CD8-positive, alpha-beta memory T cell (primary cell): ENCODE measurements at regions not wholly inside any gene's neighbourhood (a gene's known extent, or its start where the extent isn't known, plus 50 kb on each side); places are given as distances from the start of the nearest gene placed in this dataset.
"Not testable (repeated sequence)": the region's sequence is repeated elsewhere in the genome, so short reads cannot be mapped to it uniquely, and the experiment has no call there.

Experiments used
- CTCF ChIA-PET: fragments of 350-600 bp; sonication (Branson Sonifier 250); formaldehyde crosslinking; loops from one replicate; lab custom pipeline; 2021; ENCODE audit warnings: antibody characterized with exemption; lab: Charles Lee
- POLR2A ChIA-PET: fragments of 350-600 bp; sonication (Branson Sonifier 250); formaldehyde crosslinking; loops from one replicate; lab custom pipeline; 2021; ENCODE audit warnings: antibody characterized with exemption; lab: Charles Lee
- DNase-seq, 5 donors: peaks; one replicate each; pipeline versions ENCODE4 v3.0.0 to v3.0.0-alpha.2; 2020 to 2022; ENCODE audit warnings: mixed read lengths in 1 of 5
- H3K27ac ChIP-seq: one replicate; pipeline ENCODE4 v1.7.0; 2013; ENCODE audit warnings: low read depth, mild to moderate bottlenecking, low read length, moderate library complexity
- H3K27me3 ChIP-seq: 2 replicates; pipeline ENCODE4 v1.7.0; 2013; ENCODE audit warnings: low read length, mild to moderate bottlenecking; ENCODE audit not compliant: insufficient read depth, poor library complexity, severe bottlenecking
- H3K36me3 ChIP-seq: 2 replicates; pipeline ENCODE4 v1.7.0; 2013; ENCODE audit warnings: mild to moderate bottlenecking, low read length, moderate library complexity; ENCODE audit not compliant: insufficient read depth
- H3K4me1 ChIP-seq: 2 replicates; pipeline ENCODE4 v1.7.0; 2013; ENCODE audit warnings: mild to moderate bottlenecking, low read length, moderate library complexity; ENCODE audit not compliant: insufficient read depth
- H3K4me3 ChIP-seq: 2 replicates; pipeline ENCODE4 v1.7.0; 2013; ENCODE audit warnings: mild to moderate bottlenecking, low read length
- H3K9me3 ChIP-seq: 2 replicates; pipeline ENCODE4 v1.7.0; 2013; ENCODE audit warnings: mild to moderate bottlenecking, low read length
- H3K27ac Mint-ChIP-seq, 8 donors: one replicate each; pipeline ENCODE4 v1.8.0; 2020 to 2021; ENCODE audit warnings: mixed read lengths in 8 of 8, mild to moderate bottlenecking in 6 of 8, inconsistent platforms in 3 of 8, moderate library complexity in 3 of 8
- H3K27me3 Mint-ChIP-seq, 2 donors: one replicate each; pipeline ENCODE4 v1.8.0; 2020 to 2021; ENCODE audit warnings: mixed read lengths in 2 of 2, mild to moderate bottlenecking in 1 of 2, moderate library complexity in 1 of 2
- H3K36me3 Mint-ChIP-seq, 3 donors: one replicate each; pipeline ENCODE4 v1.8.0; 2020 to 2021; ENCODE audit warnings: mixed read lengths in 3 of 3, inconsistent platforms in 1 of 3, mild to moderate bottlenecking in 1 of 3
- H3K4me1 Mint-ChIP-seq, 3 donors: one replicate each; pipeline ENCODE4 v1.8.0; 2020 to 2021; ENCODE audit warnings: mixed read lengths in 3 of 3, inconsistent platforms in 1 of 3, mild to moderate bottlenecking in 1 of 3
- H3K4me3 Mint-ChIP-seq, 7 donors: one replicate each; pipeline ENCODE4 v1.8.0; 2020 to 2021; ENCODE audit warnings: mixed read lengths in 7 of 7, mild to moderate bottlenecking in 6 of 7, moderate library complexity in 4 of 7, inconsistent platforms in 2 of 7
- H3K9me3 Mint-ChIP-seq, 5 donors: one replicate each; pipeline ENCODE4 v1.8.0; 2020 to 2022; ENCODE audit warnings: mixed read lengths in 5 of 5, mild to moderate bottlenecking in 3 of 5, moderate library complexity in 2 of 5, inconsistent platforms in 1 of 5

DNA sequence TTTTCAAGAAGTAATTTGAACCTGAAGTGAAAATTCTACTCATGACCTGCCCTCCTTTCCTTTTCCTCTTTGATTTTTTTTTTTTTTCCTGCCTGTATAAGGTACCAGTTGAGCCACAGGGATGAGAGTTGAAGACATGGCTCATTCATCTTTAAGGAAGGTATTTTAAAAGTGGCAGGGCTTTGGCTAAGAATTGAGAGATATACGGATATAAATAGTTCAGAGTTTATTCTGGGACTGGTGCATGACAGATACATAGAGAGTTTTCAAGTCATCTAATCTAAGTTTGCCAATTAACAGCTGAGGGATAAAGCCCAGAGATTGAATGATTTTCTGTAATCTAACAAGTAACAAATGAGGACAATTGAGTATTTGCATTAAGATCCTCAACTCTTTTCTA is 69.8 kb downstream of the BTBD3 start:
- no peaks in the 10 kb centered on the region for H3K27me3 ChIP-seq
- no peak overlapping the region for H3K4me3 ChIP-seq
- ChIA-PET CTCF (no interaction called here), POLR2A (no interaction called here)
- Mint-ChIP-seq H3K9me3 (peaks cover 6 to 21% (median 10%) of the 10 kb centered on the region in 5 donors), H3K27ac (no peak overlapping the region), H3K27me3 (no peaks in the 10 kb centered on the region), H3K4me1 (no peaks in the 10 kb centered on the region), H3K36me3 (no peaks in the 10 kb centered on the region), H3K4me3 (no peak overlapping the region)
- no peaks in the 10 kb centered on the region for H3K36me3 ChIP-seq
- no peaks in the 10 kb centered on the region for H3K4me1 ChIP-seq
- no peak for DNase-seq
- no peak overlapping the region for H3K27ac ChIP-seq
- H3K9me3 ChIP-seq: no peaks in the 10 kb centered on the region

DNA sequence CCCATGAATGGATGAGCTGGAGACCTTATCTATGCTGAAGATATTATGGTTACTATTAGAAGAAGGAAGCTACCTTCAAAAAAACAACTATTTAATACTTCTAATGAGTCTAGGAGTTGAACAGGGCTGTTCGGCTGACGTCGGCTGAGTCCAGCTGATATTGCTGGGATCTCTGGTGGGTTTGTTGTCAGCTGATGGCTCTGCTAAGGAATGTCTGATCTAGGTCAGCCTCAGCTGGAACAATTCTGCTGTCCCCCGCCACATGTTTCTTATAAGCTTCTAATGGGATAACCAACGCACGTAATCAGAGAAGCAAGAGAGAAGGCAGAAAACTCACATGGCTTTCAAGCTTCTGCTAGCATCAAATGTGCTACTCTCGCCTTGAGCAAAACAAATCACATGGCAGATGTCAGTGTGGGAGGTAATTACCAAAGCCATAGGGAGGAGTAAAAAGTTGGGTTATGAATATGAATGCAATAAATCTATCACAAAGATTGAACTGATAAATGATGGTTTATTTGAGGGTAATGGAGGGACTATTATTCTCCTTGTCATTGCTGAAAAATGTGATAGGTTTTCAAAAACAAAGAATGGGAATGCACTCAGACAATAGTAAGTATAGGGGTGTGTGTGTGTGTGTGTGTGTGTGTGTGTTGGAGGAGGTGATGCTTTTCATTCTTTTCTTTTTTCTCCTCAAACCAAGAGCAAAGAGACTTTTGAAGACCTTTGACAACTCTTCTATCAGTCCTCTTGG is 71.5 kb downstream of the BTBD3 start:
- POLR2A ChIA-PET: no interaction called here
- Histone ChIP-seq H3K4me1 (no peaks in the 10 kb centered on the region), H3K27me3 (no peaks in the 10 kb centered on the region), H3K4me3 (no peak overlapping the region), H3K27ac (no peak overlapping the region), H3K36me3 (no peaks in the 10 kb centered on the region), H3K9me3 (no peaks in the 10 kb centered on the region)
- Mint-ChIP-seq H3K27ac (no peak overlapping the region), H3K4me1 (no peaks in the 10 kb centered on the region), H3K36me3 (no peaks in the 10 kb centered on the region), H3K9me3 (peaks cover 6 to 22% (median 9%) of the 10 kb centered on the region in 5 donors), H3K4me3 (no peak overlapping the region), H3K27me3 (no peaks in the 10 kb centered on the region)
- DNase-seq: no peak
- CTCF ChIA-PET: no interaction called here

DNA sequence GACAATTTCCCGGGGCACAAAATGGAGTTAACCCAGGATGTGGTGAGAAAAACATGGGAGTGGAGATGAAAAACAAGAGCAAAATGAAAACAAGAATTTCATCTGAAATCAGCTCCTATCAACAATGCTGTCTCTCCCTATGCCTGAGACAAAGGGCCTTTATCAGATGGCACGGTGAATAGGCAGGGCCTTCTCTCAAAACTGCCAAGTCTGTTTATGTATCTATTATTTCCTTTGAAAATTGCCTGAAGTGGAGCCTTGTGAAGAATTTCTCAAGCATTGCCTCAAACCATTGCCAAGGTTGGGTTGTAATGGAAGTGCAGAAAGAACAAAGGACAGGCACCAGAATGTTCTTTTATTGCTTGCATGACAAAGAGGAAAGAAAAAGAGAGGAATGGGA is 74.7 kb downstream of the BTBD3 start:
- no peak for DNase-seq
- Histone ChIP-seq H3K27ac (no peak overlapping the region), H3K4me3 (no peak overlapping the region), H3K27me3 (no peaks in the 10 kb centered on the region), H3K4me1 (no peaks in the 10 kb centered on the region), H3K36me3 (no peaks in the 10 kb centered on the region), H3K9me3 (no peaks in the 10 kb centered on the region)
- CTCF ChIA-PET: no interaction called here
- no peak overlapping the region for H3K4me3 Mint-ChIP-seq
- H3K36me3 Mint-ChIP-seq: no peaks in the 10 kb centered on the region
- H3K27ac Mint-ChIP-seq: no peak overlapping the region
- no peaks in the 10 kb centered on the region for H3K4me1 Mint-ChIP-seq
- peaks cover 4 to 18% (median 9%) of the 10 kb centered on the region in 5 donors for H3K9me3 Mint-ChIP-seq
- POLR2A ChIA-PET: no interaction called here
- no peaks in the 10 kb centered on the region for H3K27me3 Mint-ChIP-seq

DNA sequence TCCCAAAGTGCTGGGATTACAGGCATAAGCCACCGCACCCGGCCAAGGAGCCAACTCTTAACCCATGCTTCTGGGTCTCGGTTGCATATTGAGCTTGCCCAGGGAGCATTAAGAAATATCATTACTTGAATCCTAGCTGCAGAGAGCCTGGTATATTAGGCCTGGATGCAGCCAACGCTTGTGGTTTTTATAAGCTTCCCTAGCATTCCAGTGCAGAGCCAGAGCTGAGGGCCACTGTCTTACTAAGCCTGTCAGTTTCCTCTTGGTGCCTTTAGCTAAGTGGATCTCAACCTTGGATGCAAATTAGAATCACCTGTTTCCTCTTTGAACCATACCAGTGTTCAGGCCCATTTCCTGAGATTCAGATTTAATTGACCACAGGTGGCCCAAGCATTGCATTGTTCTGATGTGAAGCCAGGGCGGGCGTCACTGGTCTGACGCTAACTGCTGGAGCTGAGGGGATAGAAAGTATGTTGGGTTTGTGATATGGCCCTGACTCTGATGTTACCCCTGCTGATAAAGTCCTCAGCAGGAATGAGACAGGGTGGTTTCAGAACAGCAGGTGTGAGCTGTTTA is 76.3 kb downstream of the BTBD3 start:
- H3K4me3 Mint-ChIP-seq: no peak overlapping the region
- no peak overlapping the region for H3K27ac Mint-ChIP-seq
- ChIA-PET POLR2A (no interaction called here), CTCF (no interaction called here)
- H3K4me1 ChIP-seq: no peaks in the 10 kb centered on the region
- no peak overlapping the region for H3K27ac ChIP-seq
- no peaks in the 10 kb centered on the region for H3K27me3 ChIP-seq
- H3K27me3 Mint-ChIP-seq: no peaks in the 10 kb centered on the region
- H3K36me3 ChIP-seq: no peaks in the 10 kb centered on the region
- no peaks in the 10 kb centered on the region for H3K36me3 Mint-ChIP-seq
- no peaks in the 10 kb centered on the region for H3K4me1 Mint-ChIP-seq
- no peaks in the 10 kb centered on the region for H3K9me3 ChIP-seq
- no peak overlapping the region for H3K4me3 ChIP-seq
- DNase-seq: no peak
- peaks cover 4 to 13% (median 7%) of the 10 kb centered on the region in 5 donors for H3K9me3 Mint-ChIP-seq

DNA sequence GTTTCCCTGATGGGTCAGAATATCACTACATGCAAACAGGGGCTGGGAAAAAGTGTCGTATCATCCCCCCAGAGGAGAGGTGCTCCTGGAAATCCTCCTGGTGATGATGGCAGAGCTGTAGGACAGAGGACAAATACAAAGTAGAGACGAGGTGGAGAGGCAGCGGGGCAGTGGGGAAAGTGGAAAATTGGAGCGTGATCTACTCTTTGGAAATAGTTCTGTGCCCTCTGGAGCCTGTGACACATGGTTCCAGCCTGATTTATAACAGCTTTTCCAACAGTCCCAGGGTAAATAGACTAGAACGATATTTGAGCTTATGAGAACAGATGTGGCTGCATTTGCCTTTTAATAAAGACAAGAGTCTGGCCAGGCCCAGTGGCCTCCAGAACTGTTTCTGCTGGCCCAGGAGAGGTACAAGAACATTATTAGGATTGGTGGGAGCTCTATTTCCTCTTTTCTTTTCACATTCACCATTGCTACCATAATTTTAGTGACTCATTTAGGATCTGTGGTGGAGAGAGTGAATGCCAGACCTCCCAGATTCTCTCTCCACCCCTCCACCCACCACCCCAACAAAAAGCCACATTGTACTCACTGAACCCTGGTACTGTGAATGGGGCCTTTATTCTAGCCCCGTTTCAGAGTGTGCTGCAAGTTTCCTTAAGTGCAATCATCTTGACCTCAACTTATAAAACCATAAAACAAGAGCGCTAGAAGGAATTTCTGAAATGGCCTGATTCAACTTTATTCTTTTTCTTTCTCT is 78.3 kb downstream of the BTBD3 start:
- POLR2A ChIA-PET: no interaction called here
- H3K4me3 ChIP-seq: no peak overlapping the region
- H3K27me3 Mint-ChIP-seq: no peaks in the 10 kb centered on the region
- H3K4me1 Mint-ChIP-seq: no peaks in the 10 kb centered on the region
- CTCF ChIA-PET: no interaction called here
- no peak overlapping the region for H3K27ac ChIP-seq
- no peak overlapping the region for H3K27ac Mint-ChIP-seq
- no peaks in the 10 kb centered on the region for H3K4me1 ChIP-seq
- H3K9me3 Mint-ChIP-seq: peaks cover 3 to 15% (median 5%) of the 10 kb centered on the region in 5 donors
- no peaks in the 10 kb centered on the region for H3K27me3 ChIP-seq
- H3K36me3 Mint-ChIP-seq: no peaks in the 10 kb centered on the region
- DNase-seq: no peak
- H3K36me3 ChIP-seq: no peaks in the 10 kb centered on the region
- H3K9me3 ChIP-seq: no peaks in the 10 kb centered on the region
- no peak overlapping the region for H3K4me3 Mint-ChIP-seq

DNA sequence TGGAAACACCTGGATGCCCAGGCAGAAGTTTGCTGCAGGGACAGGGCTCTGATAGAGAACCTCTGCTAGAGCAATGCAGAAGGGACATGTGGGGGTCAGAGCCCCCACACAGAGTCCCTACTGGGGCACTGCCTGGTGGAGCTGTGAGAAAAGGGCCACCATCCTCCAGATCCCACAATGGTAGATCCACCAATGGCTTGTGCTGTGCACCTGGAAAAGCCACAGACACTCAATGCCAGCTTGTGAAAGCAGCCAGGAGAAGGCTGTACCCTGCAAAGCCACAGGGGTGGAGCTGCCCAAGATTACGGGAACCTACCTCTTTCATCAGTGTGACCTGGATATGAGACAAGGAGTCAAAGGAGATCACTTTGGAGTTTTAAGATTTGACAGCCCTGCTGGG is 87.1 kb downstream of the BTBD3 start:
- H3K4me3 ChIP-seq, CTCF ChIA-PET, H3K4me3 Mint-ChIP-seq, H3K4me1 ChIP-seq, H3K27ac Mint-ChIP-seq, H3K36me3 Mint-ChIP-seq, H3K27ac ChIP-seq, H3K27me3 Mint-ChIP-seq, POLR2A ChIA-PET, H3K27me3 ChIP-seq, H3K9me3 ChIP-seq, DNase-seq, H3K36me3 ChIP-seq, H3K4me1 Mint-ChIP-seq: not testable (repeated sequence)
- peaks cover 5 to 16% (median 11%) of the 10 kb centered on the region in 5 donors for H3K9me3 Mint-ChIP-seq

DNA sequence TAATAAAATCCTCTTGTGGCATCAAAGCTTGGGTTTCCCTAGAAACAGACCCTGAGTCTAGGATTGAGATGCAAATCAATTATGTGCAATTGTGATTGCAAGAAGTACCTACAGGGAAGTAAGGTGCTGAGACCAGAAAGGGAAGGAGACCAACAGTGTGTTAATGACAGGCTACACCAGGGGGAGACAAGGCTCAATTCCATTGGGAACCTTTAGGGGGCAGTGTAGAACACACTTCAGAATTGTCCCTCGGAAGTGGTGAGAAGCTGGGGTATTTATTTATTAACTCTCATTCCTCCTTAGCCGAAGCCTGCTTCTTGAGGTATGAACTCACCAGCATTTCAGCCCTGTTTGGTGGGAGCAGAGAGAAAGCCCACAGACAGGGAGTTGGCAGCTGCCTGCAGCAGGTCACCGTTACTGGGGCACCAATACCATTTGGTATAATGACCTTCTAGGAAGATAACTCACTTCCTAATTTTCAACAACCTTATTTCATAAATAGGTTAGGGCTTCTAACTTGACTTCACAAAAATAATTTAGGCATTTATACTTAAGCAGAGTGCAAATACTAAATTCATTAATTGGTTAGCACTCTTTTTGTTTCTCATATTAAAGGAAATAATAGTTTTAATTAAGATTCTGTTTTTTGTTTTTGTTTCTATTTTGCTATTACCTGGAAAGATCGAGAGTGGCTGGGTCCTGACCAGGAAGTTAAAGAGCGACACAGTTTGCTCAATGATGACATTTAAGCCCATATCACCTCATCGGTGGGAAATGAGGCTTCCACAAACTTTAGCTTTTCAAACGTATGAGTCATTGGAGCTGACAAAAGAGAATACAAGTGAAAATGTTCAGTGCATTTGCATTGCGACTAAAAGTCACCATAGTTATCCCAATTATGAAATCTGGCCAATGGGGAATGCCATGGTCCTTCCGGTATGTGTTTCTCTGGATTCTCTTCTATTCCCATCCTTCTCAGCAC is 94.8 kb downstream of the BTBD3 start:
- Histone ChIP-seq H3K36me3 (no peaks in the 10 kb centered on the region), H3K27me3 (no peaks in the 10 kb centered on the region), H3K9me3 (no peaks in the 10 kb centered on the region), H3K4me3 (no peak overlapping the region), H3K27ac (no peak overlapping the region), H3K4me1 (no peaks in the 10 kb centered on the region)
- Mint-ChIP-seq H3K4me1 (no peaks in the 10 kb centered on the region), H3K9me3 (peaks cover 0 to 11% (median 9%) of the 10 kb centered on the region in 5 donors), H3K27ac (no peak overlapping the region), H3K27me3 (no peaks in the 10 kb centered on the region), H3K36me3 (no peaks in the 10 kb centered on the region), H3K4me3 (no peak overlapping the region)
- POLR2A ChIA-PET: no interaction called here
- no peak for DNase-seq
- CTCF ChIA-PET: no interaction called here
